ENCODE measurements at regions not wholly inside any gene's neighbourhood (a gene's known extent, or its start where the extent isn't known, plus 50 kb on each side); places are given as distances from the start of the nearest gene placed in this dataset.
"Not testable (repeated sequence)": the region's sequence is repeated elsewhere in the genome, so short reads cannot be mapped to it uniquely, and the experiment has no call there.

DNA sequence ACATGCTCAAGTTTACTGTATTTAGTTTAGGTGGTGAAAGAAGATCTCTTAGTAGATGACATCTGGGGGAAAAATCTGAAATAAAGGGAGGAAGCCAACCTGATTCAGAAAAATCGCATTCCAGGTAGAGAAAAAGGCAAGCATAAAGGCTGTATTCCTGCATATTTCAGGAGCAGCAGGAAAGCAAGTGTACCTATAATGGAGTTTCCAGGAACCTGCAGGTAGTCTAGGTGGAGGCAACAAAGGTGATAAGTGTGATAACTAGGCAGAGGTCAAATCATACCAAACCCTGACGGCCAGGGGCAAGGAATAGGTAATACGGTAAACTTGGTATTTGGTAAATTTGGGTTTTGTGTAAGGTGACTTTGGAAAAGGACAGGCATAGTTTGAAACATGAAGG, 132.8 kb upstream of the GOT2 start:
- ChIA-PET CTCF (no interaction called here), POLR2A (no interaction called here)
- DNase-seq = no peak
- no peaks in the 10 kb centered on the region for H3K27me3 Mint-ChIP-seq
- no peaks in the 10 kb centered on the region for H3K36me3 Mint-ChIP-seq (ENCODE audit: low read depth)
- no peak overlapping the region for H3K4me3 Mint-ChIP-seq
- H3K9me3 Mint-ChIP-seq = no peaks in the 10 kb centered on the region
- no peak overlapping the region for H3K27ac Mint-ChIP-seq
- H3K4me1 Mint-ChIP-seq = no peaks in the 10 kb centered on the region

GRCh38 chr16:58863761-58864160, 129.6 kb upstream of the GOT2 start:
- H3K36me3 Mint-ChIP-seq (ENCODE audit: low read depth) = no peaks in the 10 kb centered on the region
- no peaks in the 10 kb centered on the region for H3K9me3 Mint-ChIP-seq
- DNase-seq = no peak
- ChIA-PET CTCF (no interaction called here), POLR2A (no interaction called here)
- H3K4me1 Mint-ChIP-seq = no peaks in the 10 kb centered on the region
- H3K27ac Mint-ChIP-seq = no peak overlapping the region
- no peak overlapping the region for H3K4me3 Mint-ChIP-seq
- peaks cover 1% of the 10 kb centered on the region for H3K27me3 Mint-ChIP-seq

- Mint-ChIP-seq H3K36me3 (ENCODE audit: low read depth) (no peaks in the 10 kb centered on the region), H3K27ac (no peak overlapping the region), H3K9me3 (no peaks in the 10 kb centered on the region), H3K4me3 (no peak overlapping the region), H3K4me1 (no peaks in the 10 kb centered on the region), H3K27me3 (peaks cover 1% of the 10 kb centered on the region)
- CTCF ChIA-PET = no interaction called here
- no peak for DNase-seq
- POLR2A ChIA-PET = no interaction called here
These were observed 128.9 kb upstream of the GOT2 start for GRCh38 chr16:58863042-58863441.

DNA sequence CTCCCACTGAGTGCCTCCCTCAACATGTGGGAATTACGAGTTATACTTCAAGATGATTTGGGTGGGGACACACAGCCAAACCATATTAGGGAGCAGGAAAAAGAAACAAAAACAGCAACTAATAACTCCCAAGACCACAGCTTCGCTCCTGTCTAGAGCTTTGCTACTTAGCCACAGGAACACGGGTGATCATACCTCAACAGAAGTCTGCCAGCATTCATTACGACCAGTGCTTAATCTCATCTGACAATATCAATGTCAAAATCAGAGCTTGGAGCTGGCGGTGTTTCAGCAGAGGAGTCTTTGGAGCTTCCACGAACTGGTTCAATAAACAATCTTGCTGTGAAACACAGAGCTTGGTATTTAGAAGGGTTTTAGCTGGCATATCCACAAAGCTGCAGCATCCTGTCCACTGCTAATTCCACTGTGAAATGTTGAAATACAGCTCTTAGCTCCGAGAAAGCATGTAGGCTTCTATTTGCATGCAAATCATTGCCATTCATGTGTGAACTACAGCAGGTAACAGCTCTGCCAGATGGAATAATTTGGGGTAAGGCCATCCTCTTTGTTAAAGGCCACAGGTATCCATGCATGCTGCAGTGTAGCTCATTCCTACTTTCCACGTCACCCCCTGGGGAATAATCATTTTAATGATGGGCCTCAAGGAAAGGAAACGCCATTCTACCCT, 128.4 kb upstream of the GOT2 start:
- ChIA-PET CTCF (no interaction called here), POLR2A (no interaction called here)
- H3K4me1 Mint-ChIP-seq = no peaks in the 10 kb centered on the region
- H3K9me3 Mint-ChIP-seq = no peaks in the 10 kb centered on the region
- no peak for DNase-seq
- no peaks in the 10 kb centered on the region for H3K36me3 Mint-ChIP-seq (ENCODE audit: low read depth)
- H3K4me3 Mint-ChIP-seq = no peak overlapping the region
- H3K27me3 Mint-ChIP-seq = peaks cover 1% of the 10 kb centered on the region
- no peak overlapping the region for H3K27ac Mint-ChIP-seq

DNA sequence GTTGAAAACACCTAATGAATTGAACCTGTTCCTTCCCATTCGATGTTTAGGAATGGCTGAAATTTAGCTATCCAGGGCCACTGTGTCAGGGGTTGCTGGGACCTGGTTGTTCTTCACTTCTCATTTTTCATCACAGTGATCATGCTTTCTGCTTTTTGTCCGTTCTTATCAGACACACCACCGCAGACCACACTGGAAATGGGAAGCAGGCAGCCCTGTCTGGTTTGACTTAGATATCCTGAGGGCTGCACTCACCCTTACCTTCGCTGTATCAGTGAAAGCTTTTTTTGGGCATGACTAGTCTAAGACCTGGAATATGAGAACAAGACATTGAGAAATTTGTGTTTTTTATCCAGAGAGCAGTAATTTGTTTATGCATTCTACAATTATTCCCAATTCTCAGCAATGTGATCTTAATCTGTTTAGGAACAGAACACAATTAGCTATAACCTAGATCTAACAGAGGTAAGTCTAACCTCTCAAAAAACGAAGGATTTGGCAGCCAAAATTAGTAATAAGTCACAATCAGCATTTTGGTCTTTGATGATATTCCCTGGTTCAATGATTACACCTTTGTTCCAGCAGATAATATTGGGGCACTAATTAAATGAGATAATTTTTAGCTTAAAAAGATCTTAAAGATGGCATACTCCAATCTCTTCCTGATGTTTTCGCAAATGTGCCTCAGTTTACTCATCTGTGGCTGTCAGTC, 126.0 kb upstream of the GOT2 start:
- no peak overlapping the region for H3K4me3 Mint-ChIP-seq
- DNase-seq = no peak
- H3K27ac Mint-ChIP-seq = no peak overlapping the region
- ChIA-PET CTCF (no interaction called here), POLR2A (no interaction called here)
- peaks cover 1% of the 10 kb centered on the region for H3K27me3 Mint-ChIP-seq
- H3K36me3 Mint-ChIP-seq (ENCODE audit: low read depth) = no peaks in the 10 kb centered on the region
- H3K9me3 Mint-ChIP-seq = no peaks in the 10 kb centered on the region
- H3K4me1 Mint-ChIP-seq = no peaks in the 10 kb centered on the region

- H3K4me1 Mint-ChIP-seq; H3K4me3 Mint-ChIP-seq; H3K9me3 Mint-ChIP-seq; DNase-seq; H3K27ac Mint-ChIP-seq; CTCF ChIA-PET; H3K27me3 Mint-ChIP-seq; H3K36me3 Mint-ChIP-seq (ENCODE audit: low read depth); POLR2A ChIA-PET: not testable (repeated sequence)
These were observed 124.5 kb upstream of the GOT2 start for GRCh38 chr16:58858577-58858976.

GRCh38 chr16:58855291-58855863, 121.3 kb upstream of the GOT2 start:
- no peaks in the 10 kb centered on the region for H3K36me3 Mint-ChIP-seq (ENCODE audit: low read depth)
- H3K4me1 Mint-ChIP-seq = no peaks in the 10 kb centered on the region
- DNase-seq = no peak
- ChIA-PET CTCF (no interaction called here), POLR2A (no interaction called here)
- H3K27me3 Mint-ChIP-seq = no peaks in the 10 kb centered on the region
- no peak overlapping the region for H3K4me3 Mint-ChIP-seq
- no peaks in the 10 kb centered on the region for H3K9me3 Mint-ChIP-seq
- H3K27ac Mint-ChIP-seq = no peak overlapping the region

- POLR2A ChIA-PET = no interaction called here
- Mint-ChIP-seq H3K36me3 (ENCODE audit: low read depth) (no peaks in the 10 kb centered on the region), H3K27me3 (no peaks in the 10 kb centered on the region), H3K4me1 (no peaks in the 10 kb centered on the region), H3K9me3 (no peaks in the 10 kb centered on the region), H3K4me3 (no peak overlapping the region), H3K27ac (no peak overlapping the region)
- DNase-seq = no peak
- CTCF ChIA-PET = no interaction called here
These were observed 120.0 kb upstream of the GOT2 start for GRCh38 chr16:58853854-58854791.

DNA sequence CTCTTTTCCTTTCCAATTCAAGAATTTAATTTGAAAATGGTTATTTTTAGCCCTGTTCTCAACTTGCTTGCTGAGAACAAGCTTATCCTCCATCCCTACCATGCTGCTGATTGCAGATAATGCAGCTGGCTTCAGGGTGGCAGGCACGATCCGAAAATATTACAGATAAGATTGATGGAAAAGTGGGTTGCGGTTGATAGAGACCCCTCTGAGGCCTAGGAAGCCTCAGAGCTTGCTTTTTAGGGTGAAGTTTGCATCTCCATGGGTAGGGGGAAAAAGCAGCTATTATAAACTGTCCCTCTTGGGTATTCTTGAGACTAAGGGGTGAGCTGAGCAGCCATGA, 116.5 kb upstream of the GOT2 start:
- Mint-ChIP-seq H3K36me3 (ENCODE audit: low read depth) (no peaks in the 10 kb centered on the region), H3K27ac (no peak overlapping the region), H3K27me3 (no peaks in the 10 kb centered on the region), H3K4me1 (no peaks in the 10 kb centered on the region), H3K9me3 (no peaks in the 10 kb centered on the region), H3K4me3 (no peak overlapping the region)
- DNase-seq = no peak
- POLR2A ChIA-PET = no interaction called here
- CTCF ChIA-PET = no interaction called here

- Mint-ChIP-seq H3K27me3 (no peaks in the 10 kb centered on the region), H3K36me3 (ENCODE audit: low read depth) (no peaks in the 10 kb centered on the region), H3K9me3 (no peaks in the 10 kb centered on the region), H3K4me1 (no peaks in the 10 kb centered on the region), H3K4me3 (no peak overlapping the region), H3K27ac (no peak overlapping the region)
- ChIA-PET POLR2A (no interaction called here), CTCF (no interaction called here)
- no peak for DNase-seq
These were observed 116.0 kb upstream of the GOT2 start for GRCh38 chr16:58850019-58850677.

DNA sequence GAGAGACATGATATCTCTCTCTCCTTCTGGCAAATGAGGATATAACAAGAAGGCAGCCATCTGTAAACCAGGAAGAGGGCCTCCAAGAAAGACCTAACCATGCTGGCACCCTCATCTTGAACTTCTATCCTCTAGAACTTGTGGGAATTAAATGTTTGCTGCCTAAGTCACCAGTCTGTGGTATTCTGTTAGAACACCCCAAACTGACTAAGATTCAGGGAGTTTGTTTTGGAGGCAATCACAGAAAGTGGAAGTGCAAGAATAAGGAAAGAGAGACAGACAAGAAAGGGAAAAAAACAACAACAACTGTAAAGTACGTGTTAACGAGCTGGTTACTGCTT, 114.5 kb upstream of the GOT2 start:
- H3K9me3 Mint-ChIP-seq = no peaks in the 10 kb centered on the region
- POLR2A ChIA-PET = no interaction called here

DNA sequence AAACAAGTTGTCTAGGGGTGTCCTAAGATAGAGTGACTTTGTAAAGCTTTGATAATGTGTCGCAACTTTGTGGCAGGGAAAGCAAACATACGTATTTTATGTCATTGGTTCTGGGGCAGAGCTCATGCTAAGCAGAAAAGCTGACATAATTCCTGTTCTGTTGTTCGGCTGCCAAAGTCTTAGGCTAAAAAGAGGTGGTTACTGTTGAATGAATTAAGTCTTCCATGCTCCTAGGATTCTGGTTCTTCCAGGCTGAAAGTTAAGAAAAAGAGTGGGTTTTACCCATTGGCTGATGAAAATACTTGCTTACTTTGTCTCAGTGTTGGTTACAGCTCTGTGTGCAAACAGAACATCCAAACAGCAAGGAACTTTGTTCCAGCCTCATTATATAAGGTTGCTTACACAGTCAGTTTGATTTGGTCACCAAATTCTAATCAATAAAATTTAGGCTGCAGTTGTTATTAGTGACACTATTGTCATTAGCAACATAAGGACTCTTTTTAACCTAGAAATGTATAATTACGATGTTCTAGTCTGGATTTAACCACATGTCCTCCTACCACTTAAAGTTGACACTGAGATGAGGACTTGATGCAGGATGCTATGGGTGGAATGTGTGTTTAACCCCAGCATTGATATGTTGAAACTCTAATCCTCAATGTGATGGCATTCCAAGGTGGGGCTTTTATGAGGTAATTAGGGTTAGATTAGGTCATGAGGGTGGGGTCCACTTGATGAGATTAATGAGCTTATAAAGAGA, 114.0 kb upstream of the GOT2 start:
- H3K27me3 Mint-ChIP-seq = no peaks in the 10 kb centered on the region
- no peak overlapping the region for H3K27ac Mint-ChIP-seq
- no peaks in the 10 kb centered on the region for H3K36me3 Mint-ChIP-seq (ENCODE audit: low read depth)
- H3K4me1 Mint-ChIP-seq = no peaks in the 10 kb centered on the region
- ChIA-PET POLR2A (no interaction called here), CTCF (no interaction called here)
- DNase-seq = no peak
- H3K9me3 Mint-ChIP-seq = no peaks in the 10 kb centered on the region
- no peak overlapping the region for H3K4me3 Mint-ChIP-seq

More for the DNA sequence above, 114.5 kb upstream of the GOT2 start:
- Mint-ChIP-seq H3K4me1 (no peaks in the 10 kb centered on the region), H3K4me3 (no peak overlapping the region), H3K27ac (no peak overlapping the region), H3K27me3 (no peaks in the 10 kb centered on the region), H3K36me3 (ENCODE audit: low read depth) (no peaks in the 10 kb centered on the region)
- DNase-seq = no peak
- CTCF ChIA-PET = no interaction called here

DNA sequence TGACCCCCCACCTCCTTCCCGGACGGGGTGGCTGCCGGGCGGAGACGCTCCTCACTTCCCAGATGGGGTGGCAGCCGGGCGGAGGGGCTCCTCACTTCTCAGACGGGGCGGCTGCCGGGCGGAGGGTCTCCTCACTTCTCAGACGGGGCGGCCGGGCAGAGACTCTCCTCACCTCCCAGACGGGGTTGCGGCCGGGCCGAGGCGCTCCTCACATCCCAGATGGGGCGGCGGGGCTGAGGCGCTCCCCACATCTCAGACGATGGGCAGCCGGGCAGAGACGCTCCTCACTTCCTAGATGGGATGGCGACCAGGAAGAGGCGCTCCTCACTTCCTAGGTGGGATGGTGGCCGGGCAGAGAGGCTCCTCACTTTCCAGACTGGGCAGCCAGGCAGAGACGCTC, 112.1 kb upstream of the GOT2 start:
- H3K36me3 Mint-ChIP-seq (ENCODE audit: low read depth); H3K27ac Mint-ChIP-seq; H3K27me3 Mint-ChIP-seq; POLR2A ChIA-PET; H3K4me1 Mint-ChIP-seq; H3K4me3 Mint-ChIP-seq; DNase-seq; H3K9me3 Mint-ChIP-seq; CTCF ChIA-PET: not testable (repeated sequence)

Measured in activated CD4-positive, alpha-beta memory T cell treated with anti-CD3 and anti-CD28 coated beads, Interleukin-2, amount 10 ng/mL, durations not matched to agents 7 days and 5 days (primary cell).